HG03045 (cell line): ENCODE measurements at regions not wholly inside any gene's neighbourhood (a gene's known extent, or its start where the extent isn't known, plus 50 kb on each side); places are given as distances from the start of the nearest gene placed in this dataset.
"Not testable (repeated sequence)": the region's sequence is repeated elsewhere in the genome, so short reads cannot be mapped to it uniquely, and the experiment has no call there.

Experiments
- ATAC-seq: cut with Tn5 transposase; IDR thresholded peaks from one replicate; pipeline ENCODE4 v1.9.1; 2021; ENCODE audit warnings: mild to moderate bottlenecking, moderate library complexity; ENCODE audit not compliant: unreplicated experiment

GRCh38 chr6:27827477-27827876, 84.7 kb downstream of the OR2B2 start:
- ATAC-seq = not testable (repeated sequence)

- not testable (repeated sequence) for ATAC-seq
Observed at GRCh38 chr6:27826612-27826985, 85.6 kb downstream of the OR2B2 start.

GRCh38 chr6:27825848-27826611, 86.2 kb downstream of the OR2B2 start:
- not testable (repeated sequence) for ATAC-seq

DNA sequence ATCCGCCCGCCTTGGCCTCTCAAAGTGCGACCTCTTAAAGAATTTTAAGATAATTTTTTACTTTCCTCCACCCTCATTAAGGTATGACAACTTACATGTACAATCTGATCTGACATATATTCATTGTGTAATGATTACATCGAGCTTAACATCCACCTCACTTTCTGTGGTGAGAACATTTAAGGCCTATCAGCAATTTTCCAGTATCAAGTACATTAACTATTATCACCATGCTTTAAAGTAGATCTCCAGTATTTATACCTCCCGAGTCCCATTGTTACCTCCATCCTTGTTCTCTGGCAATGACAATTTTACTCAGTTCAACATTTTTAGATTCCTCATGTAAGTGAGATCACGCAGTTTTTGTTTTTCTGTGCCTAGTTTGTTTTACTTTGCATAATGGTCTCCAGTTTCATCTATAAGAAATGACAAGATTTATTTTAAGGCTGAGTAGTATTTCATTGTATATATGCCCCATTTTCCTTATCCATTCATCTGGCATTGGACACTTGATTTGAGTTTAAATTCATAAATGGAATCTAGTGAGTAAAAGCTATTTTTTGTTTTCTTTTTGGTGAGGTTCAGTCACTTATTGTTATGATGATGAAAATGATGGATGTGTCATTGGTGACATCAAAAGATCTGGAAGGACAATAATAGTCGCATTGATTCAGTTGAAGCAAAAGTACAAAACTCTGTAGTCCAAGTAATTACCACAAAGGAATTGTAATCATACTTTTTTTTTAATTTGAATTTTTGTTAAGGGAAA, 87.0 kb downstream of the OR2B2 start:
- no peak for ATAC-seq

DNA sequence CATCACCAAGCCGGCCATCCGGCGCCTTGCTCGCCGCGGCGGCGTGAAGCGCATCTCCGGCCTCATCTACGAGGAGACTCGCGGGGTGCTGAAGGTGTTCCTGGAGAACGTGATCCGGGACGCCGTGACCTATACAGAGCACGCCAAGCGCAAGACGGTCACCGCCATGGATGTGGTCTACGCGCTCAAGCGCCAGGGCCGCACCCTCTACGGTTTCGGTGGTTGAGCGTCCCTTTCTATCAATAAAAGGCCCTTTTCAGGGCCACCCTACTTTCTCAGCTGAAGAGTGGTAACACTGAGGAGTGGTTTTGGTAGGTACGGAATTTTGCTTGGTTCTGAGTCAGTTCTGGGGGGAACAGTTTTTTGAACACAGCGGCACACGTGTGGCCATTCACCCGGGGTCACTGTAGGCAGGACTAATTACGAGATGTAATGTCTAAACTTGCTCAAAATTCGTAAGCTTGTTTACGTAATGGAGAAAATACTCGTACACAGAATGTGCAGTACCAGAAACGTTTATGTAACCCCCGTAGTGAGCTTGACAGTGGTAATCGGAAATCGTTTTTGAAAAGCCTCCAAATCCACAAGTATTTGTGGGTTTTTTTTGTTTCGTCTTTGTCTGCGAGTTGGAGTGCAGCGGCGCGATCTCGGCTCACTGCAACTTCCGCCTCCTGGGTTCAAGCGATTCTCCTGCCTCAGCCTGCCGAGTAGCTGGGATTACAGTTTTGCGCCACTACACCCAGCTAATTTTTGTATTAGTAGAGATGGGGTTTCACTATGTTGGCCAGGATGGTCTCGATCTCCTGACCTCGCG, 87.8 kb downstream of the OR2B2 start:
- peak; percentile 70 for ATAC-seq

DNA sequence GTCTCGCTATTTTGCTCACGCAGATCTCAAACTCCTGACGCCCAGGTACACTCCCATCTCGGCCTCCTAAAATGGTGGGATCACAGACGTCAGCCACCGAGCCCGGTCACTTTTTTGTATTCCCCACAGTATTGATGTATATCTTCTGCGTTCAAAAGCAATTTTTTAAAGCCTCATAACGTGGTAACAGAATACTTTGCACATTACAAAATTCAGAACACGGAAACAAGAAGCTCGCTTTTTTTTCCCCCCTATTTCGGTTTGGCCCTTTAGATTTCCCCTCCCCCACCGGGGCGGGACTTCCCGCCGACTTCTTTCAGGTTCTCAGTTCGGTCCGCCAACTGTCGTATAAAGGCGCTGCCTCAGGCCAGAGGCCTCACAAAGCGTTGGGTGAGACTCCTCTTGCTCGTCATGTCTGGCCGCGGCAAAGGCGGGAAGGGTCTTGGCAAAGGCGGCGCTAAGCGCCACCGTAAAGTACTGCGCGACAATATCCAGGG, 88.4 kb downstream of the OR2B2 start:
- ATAC-seq = peak; percentile 67

GRCh38 chr6:27816906-27817305, 95.3 kb downstream of the OR2B2 start:
- no peak for ATAC-seq

DNA sequence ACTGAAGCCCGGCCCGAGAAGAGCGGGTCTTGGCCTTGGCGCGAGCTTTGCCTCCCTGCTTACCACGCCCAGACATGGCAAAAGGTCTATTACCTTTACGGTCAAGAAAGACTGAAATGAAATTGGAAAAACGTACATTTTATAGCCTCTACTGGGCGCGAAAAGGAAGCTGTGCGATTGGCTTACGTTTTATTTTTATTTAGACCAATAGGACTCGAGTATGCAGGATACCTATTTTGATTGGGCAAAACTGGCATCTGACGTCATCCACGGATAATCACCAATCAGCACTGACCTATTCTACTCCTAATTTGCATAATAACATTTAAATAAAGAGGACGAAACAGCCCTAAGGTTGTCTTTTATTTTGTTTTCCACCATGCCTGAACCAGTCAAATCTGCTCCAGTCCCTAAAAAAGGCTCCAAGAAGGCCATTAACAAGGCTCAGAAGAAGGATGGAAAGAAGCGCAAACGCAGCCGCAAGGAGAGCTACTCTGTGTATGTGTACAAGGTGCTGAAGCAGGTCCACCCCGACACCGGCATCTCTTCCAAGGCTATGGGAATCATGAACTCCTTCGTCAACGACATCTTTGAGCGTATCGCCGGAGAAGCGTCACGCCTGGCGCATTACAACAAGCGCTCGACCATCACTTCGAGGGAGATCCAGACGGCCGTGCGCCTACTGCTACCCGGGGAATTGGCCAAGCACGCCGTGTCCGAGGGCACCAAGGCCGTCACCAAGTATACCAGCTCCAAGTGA, 97.4 kb downstream of the OR2B2 start:
- peak; percentile 70 for ATAC-seq

DNA sequence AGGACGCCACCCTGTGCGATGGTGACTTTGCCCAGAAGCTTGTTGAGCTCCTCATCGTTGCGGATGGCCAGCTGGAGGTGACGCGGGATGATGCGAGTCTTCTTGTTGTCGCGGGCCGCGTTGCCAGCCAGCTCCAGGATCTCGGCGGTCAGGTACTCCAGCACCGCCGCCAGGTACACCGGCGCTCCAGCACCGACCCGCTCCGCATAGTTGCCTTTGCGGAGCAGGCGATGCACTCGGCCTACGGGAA, 97.9 kb downstream of the OR2B2 start:
- ATAC-seq = peak; percentile 8

DNA sequence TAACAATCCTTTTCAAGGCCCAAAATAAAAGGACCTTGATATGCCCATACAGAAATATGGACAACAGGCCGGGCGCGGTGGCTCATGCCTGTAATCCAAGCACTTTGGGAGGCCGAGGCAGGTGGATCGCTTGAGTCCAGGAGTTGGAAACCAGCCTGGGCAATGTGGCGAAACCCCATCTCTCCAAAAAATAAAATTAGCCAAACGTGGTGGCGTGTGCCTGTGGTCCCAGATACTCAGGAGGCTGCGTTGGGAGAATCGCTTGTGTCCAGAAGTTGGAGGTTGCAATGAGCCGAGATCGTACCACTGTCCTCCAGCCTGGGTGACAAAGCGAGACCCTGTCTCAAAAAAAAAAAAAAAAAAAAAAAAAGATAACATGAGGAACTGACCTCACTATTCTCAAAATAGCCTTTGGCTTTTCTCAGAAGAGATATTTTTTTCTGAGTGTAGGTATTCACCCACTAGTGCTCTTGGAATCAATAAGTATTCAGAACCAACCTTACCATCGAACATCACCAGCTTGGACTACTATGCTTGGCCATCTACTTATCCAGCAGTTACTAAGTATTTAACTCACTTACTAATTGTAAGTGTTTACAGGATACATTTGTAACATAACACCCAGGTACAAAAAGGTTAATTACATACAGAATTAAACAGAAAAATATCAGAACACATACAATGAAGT, 99.2 kb downstream of the OR2B2 start:
- ATAC-seq = no peak

DNA sequence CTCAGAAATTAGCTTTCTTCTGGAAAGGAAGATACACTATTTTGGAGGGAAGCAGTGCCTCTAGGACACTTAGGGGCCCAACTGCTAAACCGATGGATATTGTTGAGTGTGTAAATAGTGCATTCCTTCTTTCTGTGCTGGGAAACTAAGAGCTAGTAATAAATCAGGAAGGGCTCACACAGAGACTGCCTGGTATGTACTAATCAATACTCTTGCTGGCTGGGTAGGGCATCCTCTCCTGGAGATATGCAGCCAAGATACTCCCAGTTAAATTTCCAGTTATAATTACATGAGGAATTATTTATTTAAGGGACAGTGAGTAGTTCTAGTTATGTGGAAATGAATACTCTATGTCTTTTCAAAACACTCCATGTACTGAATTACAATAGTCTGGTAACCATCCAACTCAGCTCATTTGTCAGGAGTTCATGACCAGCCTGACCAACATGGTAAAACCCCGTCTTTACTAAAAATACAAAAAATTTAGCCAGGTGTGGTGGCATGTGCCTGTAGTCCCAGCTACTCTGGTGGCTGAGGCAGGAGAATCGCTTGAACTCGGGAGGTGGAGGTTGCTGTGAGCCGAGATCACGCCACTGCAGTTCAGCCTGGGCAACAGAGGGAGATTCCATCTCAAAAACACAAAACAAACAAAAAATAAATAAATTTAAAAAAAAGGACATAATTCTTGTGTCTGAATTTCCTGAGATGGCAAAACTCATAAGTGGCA, 100.0 kb downstream of the OR2B2 start:
- ATAC-seq = no peak

DNA sequence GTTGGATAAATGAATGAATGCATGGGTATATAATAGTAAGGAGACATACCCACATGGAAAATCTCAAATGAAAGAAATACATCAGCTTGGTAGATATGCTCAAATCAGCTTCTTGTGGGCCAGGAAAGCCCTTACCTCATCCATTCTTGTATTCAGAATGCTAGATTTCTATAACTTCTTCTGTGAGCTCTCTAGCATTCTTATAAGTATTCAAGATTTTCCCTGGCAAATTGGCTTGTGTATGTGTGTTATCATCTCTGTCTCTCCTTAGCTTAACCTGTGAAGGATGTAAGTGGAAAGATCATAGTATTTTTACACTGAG, 100.8 kb downstream of the OR2B2 start:
- no peak for ATAC-seq

- no peak for ATAC-seq
Observed at GRCh38 chr6:27810768-27811450, 101.3 kb downstream of the OR2B2 start.

GRCh38 chr6:27809939-27810767, 102.0 kb downstream of the OR2B2 start:
- peak; percentile 27 for ATAC-seq

DNA sequence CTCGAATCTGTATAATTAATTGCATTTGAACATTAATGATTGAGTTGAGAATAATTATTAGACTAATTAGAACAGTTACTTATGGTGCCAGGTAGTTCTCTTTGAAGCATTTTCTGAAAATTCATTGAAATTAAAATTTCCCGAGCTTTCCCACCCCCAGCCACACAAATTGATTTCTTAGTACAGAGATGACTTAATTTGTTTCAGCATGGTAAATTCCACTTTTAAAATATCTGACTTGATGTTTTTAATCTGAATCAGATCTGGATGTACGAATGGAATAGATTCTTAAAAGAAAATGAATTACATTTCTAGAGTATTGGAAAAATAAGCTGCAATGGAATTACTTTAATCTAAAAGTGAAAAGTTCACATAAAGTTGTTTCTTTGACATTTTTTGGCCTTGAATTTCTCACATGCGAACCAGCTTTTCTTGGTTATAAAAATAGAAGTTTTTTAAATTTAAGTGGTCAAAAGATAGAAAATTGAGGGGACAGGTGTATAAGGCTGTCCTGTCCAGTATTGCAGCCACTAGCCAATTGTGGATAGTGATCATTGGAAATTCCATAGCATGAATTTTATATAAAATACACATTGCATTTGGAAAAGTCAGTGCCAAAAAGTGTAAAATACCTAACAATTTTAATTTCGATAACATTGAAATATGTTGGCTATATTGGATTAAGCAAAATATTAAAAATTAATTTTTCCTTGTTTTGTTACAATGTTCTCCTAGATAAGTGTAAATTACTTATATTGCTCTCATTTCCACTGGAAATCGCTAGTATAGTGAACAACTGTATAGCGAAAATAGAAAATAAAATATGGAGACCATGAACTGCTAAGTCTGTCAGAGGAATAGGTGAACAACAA, 102.9 kb downstream of the OR2B2 start:
- no peak for ATAC-seq

- peak; percentile 8 for ATAC-seq
Observed at GRCh38 chr6:27808242-27809066, 103.7 kb downstream of the OR2B2 start.
